ENCODE measurements at regions not wholly inside any gene's neighbourhood (a gene's known extent, or its start where the extent isn't known, plus 50 kb on each side); places are given as distances from the start of the nearest gene placed in this dataset.

- no peak overlapping the region for H3K27ac ChIP-seq (ENCODE audit: insufficient read depth, low read length)
- CTCF ChIA-PET: no interaction called here
- intact Hi-C loops (cut with micrococcal nuclease): no loop called here
Measured at GRCh38 chr4:23629421-23629820, 260.4 kb downstream of the PPARGC1A start.

More at GRCh38 chr4:23629421-23629820, 260.4 kb downstream of the PPARGC1A start:
- Histone ChIP-seq H3K4me1 (ENCODE audit: control insufficient read depth, insufficient read depth, low read length) (no peaks in the 10 kb centered on the region), H2AK9ac (replicated peaks; ENCODE audit: low read depth, low read length, poor library complexity) (no peak overlapping the region), H3K14ac (replicated peaks; ENCODE audit: low read depth, low read length) (no peak overlapping the region), H2BK5ac (ENCODE audit: low read depth, low read length, poor library complexity, severe bottlenecking) (no peak overlapping the region), H4K20me1 (ENCODE audit: insufficient read depth, low read length) (no peaks in the 10 kb centered on the region), H3K18ac (ENCODE audit: low read depth, low read length) (no peak overlapping the region), H2BK15ac (ENCODE audit: low read depth, low read length) (no peak overlapping the region), H3K9ac (ENCODE audit: low read depth, low read length) (no peak overlapping the region), H4K91ac (ENCODE audit: insufficient read depth, low read depth, low read length) (no peak overlapping the region), H2AK5ac (ENCODE audit: low read depth, low read length) (no peak overlapping the region), H2BK120ac (ENCODE audit: low read depth, low read length) (no peak overlapping the region), H2BK20ac (ENCODE audit: low read depth, low read length) (no peak overlapping the region), H3K56ac (ENCODE audit: extremely low read depth, insufficient read depth, low read length) (no peak overlapping the region), H3K4me3 (ENCODE audit: insufficient read depth, low read depth, low read length) (no peak overlapping the region), H4K8ac (ENCODE audit: low read depth in 2 of 2, low read length in 2 of 2) (no peak overlapping the region), H3K4me2 (ENCODE audit: low read depth, low read length) (no peak overlapping the region), H3K36me3 (ENCODE audit: control insufficient read depth, insufficient read depth, low read length) (no peaks in the 10 kb centered on the region), H3K27me3 (ENCODE audit: control insufficient read depth, insufficient read depth, low read length) (no peaks in the 10 kb centered on the region), H3K9me1 (ENCODE audit: insufficient read depth, low read length) (no peaks in the 10 kb centered on the region), H3K23ac (ENCODE audit: low read depth, low read length) (no peak overlapping the region), H3K79me1 (ENCODE audit: low read depth in 1 of 2, low read length in 2 of 2) (no peaks in the 10 kb centered on the region), H3K4ac (ENCODE audit: low read depth, low read length) (no peak overlapping the region), H4K5ac (ENCODE audit: low read depth, low read length) (no peak overlapping the region), H3K9me3 (ENCODE audit: control insufficient read depth, insufficient read depth, low read length) (no peaks in the 10 kb centered on the region), H2AFZ (replicated peaks; ENCODE audit: low read length, poor library complexity) (no peak overlapping the region)
- no CpG with 5 or more reads among the region's 2 CpGs for WGBS, 2 experiments (ENCODE audit: extremely low coverage in 2 of 2, insufficient read length in 1 of 2)
- POLR2A ChIA-PET (ENCODE audit: unreplicated experiment): no interaction called here
- DNase-seq: no peak
- TF ChIP-seq RCOR1 (IDR thresholded peaks at IDR 0.05; ENCODE audit: insufficient replicate concordance, low read length) (no peak), CTCF (conservative IDR thresholded peaks at IDR 0.05; ENCODE audit: low read depth, low read length) (no peak), SMC3 (IDR thresholded peaks at IDR 0.05; ENCODE audit: low read depth, low read length) (no peak), POLR2A (IDR thresholded peaks at IDR 0.05; ENCODE audit: low read depth, low read length) (no peak)
- dilution Hi-C loops (cut with HindIII; ENCODE audit: low sequenced_read_pairs, unreplicated experiment) (no loop called here), in situ Hi-C loops (cut with MboI; ENCODE audit: low sequenced_read_pairs) (no loop called here)
- BruUV-seq (replicated peaks): no TSS peak
- ATAC-seq (ENCODE audit: low read depth): no peak
